ENCODE measurements at regions not wholly inside any gene's neighbourhood (a gene's known extent, or its start where the extent isn't known, plus 50 kb on each side); places are given as distances from the start of the nearest gene placed in this dataset.
A peak's percentile ranks its signal among the peaks of the same experiment; 100 is the strongest.

DNA sequence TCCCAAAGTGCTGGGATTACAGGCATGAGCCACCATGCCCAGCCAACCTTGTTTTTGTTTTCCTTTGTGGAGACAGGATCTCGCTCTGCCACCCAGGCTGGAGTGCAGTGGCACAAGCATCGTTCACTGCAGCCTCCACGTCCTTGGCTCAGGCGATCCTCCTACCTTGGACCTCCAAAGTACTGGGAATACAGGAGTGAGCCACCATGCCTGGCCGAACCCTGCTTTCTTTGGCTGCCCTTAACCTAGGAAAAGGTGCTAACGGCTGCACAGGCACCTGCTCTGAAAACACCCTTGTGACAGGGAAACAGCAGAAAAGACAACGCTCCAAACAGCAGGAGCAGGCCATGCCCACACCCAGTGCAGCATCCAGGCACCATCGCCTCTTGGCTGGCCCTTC is 71.9 kb downstream of the OAT start:
- no peak for DNase-seq (ENCODE audit: low spot score)

- DNase-seq (ENCODE audit: low spot score): no peak
These were observed 73.2 kb downstream of the OAT start for GRCh38 chr10:124345521-124345920.

DNA sequence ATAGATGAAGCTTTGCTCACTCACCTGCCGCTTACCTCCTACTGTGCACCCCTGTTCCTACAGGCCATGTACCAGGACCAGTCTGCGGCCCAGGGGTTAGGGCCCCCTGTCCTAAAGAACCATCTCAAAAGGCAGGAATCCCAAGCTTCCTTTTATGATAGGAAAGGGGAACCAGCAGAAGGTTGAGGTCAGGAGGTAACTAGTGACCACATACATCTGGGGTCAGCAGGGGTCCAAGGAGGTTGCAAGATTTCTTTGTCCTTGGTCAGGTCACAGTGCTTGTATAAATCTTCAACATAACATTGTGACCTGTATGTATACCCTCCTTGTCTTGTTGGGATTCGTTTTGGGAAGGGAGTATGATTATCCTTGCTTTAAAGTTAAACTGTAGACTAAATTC is 73.8 kb downstream of the OAT start:
- no peak for DNase-seq (ENCODE audit: low spot score)

GRCh38 chr10:124344266-124344590 is 74.5 kb downstream of the OAT start:
- no peak for DNase-seq (ENCODE audit: low spot score)

DNA sequence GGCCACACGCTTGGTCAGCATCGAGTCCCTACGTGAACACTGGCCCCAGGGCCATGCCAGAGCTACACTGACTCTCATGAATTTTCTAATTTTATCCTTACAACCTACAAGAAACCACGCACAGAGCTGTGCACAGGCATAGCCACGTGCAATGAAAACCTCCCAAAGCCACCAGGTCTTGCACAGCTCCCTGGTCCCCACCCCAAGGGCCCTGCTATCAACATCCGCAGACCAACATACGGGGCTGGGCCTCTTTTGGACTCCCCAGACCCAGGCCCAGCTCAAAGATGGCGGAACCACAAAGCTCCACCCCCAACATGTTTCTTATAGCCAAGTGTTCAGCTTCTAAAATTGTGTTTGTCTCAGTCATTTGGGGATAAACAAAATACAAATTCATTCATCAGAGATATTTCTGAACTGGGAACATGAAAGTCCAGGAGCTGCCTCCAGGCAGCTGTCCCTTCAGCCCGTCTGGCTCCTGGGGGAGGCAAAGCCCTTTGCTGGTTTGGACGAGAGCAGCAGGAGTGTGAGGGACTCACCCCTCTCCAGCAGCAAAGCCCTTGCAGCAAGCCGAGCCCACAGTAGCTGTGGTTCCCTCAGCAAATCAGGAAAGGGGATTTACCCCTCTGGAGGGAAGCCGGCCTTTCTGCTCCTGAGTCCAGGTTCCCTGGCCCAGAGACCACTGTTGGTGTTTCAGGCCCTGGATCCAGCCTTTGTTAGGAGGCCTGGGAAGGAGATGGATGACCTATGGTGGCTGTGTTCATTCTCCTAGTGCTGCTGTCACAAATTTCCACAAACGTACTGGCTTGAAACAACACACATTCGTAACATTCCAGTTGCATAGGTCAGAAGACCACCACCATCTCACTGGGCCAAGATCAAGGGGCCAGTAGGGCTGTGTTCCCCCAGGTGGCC is 75.1 kb downstream of the OAT start:
- no peak for DNase-seq (ENCODE audit: low spot score)

DNA sequence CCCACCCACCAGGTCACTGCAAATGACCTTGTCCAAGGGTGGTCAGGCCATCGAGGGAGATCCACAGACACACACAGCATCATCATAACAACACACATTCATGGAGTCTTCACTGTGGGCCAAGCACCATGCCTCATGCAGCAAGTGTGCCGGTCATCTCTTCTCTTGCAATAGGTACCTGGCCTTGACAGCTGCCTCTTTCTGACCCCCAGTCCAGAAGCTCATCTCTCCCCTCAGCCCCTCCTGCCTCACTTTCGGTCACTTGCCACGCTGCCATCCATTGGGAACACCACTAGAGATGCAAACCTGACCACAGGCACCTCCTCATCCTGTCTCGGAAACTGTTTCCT is 75.9 kb downstream of the OAT start:
- no peak for DNase-seq (ENCODE audit: low spot score)

DNA sequence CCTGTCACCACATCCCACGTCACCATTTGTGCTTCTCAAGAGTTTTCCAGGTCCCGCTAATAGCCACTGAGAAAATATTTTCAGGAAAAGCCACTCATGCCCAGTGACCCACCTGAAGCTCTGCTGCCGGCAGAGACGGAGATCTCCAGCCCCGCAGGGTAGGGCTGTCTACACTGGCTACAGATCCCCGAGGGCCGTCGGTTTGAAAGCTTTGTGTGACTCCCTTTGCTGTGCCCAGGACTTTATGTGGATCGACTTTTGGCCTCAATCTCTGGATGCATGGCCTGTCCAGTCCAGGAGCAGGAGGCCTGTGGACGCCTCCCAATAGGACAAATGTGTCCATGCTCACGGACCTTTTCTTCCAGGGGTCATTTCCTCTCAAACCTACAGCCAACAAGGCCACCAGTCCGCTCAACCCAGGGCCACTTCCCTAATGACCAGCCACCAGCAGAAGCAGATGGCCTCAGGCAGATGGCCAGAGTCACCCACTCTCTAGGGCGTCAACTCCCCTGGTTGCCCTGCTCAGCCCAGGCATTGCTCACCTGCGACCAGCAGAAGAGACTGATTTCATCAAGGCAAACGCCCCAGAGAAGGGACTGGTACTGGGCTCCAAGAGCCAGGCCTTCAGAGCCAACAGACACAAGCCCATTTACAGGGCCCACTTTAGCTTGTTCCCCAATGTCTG is 76.4 kb downstream of the OAT start:
- DNase-seq (ENCODE audit: low spot score): no peak

DNA sequence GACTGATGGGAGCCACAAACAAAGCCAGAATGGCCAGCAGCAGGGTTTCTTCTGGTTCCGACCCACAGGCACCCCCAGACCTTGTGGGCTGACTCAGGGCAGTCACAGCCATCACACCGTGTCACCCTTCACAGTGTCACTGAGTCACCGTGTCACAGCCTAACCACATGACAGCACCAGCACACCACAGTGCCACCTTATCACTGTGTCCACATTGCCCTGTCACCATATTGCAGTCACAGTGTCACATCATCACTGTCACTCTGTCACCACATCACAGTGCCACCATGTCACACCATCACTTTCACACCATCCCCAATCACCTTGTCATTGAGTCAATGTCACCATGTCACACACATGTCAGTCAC is 77.0 kb downstream of the OAT start:
- DNase-seq (ENCODE audit: low spot score): no peak

DNA sequence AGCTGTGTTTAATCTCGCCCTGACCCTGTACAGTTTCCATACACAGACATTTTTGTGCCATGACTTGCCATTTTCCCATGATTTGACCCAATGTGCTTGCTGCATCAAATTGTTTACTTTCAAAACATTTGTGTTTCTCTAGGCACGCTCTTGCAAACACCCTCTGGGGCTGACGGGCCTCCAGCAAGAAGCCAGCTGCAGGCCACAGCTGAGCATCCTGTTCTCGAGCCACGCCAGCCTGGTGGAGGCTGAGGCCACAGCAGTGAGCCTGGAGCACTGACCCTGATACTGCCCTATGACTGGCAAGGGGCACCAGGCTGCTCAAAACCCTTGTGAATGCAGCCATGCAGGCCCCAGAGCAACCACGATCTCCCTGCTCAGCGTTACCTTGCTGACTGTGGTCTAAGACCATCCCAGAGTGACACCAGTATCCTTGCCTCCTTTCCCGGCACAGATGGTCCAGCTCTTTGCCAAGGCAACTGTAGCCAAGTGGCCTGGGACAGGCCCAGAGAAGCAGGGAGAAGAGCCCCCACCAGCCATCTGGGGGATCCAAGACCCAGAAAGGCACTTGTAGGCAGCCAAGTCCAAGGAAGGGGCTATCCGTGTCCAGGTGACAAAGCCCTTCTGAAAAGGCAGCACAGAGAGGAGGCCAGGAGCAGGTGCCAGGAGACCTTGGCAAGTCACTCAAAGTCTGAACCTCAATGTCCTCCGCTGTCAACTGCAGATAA is 78.5 kb downstream of the OAT start:
- peak; percentile 91 for DNase-seq (ENCODE audit: low spot score)

DNA sequence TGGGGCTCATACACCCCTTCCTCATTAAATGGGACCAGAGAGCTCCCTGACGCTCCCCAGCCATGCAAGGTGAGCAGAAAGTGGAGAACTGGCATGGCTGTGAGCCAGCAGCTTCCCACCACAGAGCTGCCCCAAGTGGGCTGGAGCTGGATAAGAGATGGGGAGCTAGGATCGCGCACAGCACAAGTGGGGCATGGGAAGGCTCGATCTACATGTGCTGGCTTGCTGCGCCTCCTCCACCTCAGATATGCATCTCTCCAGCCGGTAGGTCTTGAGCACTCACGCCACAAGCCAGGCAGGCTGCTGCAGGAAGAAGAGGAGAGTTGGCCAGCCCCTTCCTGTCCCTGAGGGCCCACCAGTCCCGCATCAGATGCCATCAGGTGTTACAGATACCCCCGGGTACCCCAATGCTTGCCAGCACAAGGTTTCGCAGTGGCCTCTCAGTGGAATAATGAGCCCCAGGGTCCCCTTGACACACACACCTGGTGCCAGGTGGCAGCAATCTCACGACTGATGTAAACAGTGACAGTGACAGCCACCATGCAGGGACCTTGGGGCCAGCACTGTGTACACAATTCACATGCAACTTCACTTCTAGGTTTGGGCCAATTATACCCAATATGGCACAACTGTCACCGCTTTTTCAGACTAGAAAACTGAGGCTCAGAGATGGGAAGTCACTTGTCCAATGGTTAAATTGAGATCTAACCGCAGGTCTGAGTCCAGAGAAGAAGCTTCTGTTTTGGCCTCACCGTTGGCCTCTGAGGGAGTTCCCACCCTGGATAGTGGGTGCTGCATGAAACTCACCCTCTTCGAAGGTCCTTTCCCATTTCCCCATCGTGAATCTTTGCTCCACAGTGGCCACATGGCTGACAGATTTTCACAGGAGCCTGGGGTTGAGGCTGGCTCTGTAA is 79.3 kb downstream of the OAT start:
- DNase-seq (ENCODE audit: low spot score): no peak

DNA sequence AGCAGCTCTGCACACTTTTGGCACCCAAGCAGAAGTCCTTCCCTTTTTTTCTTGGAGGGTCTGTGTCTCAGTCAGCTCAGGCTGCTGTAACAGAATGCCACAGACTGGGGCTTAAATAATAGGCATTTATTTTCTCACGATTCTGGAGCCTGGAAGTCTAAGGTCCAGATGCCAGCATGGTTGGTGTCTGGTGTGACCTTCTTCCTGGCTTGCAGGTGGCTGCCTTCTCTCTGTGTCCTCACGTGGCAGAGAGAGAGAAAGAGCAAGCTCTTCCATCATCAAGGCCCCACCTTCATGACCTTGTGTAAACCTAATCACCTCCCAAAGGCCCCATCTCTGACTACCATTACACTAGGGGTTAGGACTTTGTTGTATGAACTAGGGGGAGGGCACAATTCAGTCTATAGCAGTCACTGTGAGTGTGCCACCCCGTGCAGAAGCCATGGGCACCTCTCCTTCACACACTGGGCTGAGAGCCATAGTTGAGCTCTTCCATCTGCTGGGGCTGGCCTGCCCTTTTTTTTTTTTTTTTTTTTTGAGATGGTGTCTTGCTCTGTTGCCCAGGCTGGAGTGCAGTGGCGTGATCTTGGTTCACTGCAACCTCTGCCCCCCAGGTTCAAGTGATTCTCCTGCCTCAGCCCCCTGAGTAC is 80.3 kb downstream of the OAT start:
- DNase-seq (ENCODE audit: low spot score): no peak

DNA sequence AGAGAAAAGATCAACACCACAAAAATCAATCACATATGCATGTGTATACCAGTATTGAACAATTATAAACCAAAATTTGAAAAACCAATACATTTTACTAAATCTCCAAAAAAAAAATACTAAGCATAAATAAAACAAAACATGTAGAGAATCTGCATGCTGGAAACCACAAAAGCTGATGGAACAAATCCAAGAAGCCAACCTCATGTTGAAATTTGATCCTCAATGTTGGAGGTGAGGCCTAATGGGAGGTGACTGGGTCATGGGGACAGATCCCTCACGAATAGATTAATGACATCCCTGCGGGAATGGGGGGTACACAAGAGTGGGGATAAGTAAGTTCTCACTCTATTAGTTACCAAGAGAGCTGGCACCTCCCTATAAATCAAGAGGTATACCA is 82.5 kb downstream of the OAT start:
- DNase-seq (ENCODE audit: low spot score): no peak

DNA sequence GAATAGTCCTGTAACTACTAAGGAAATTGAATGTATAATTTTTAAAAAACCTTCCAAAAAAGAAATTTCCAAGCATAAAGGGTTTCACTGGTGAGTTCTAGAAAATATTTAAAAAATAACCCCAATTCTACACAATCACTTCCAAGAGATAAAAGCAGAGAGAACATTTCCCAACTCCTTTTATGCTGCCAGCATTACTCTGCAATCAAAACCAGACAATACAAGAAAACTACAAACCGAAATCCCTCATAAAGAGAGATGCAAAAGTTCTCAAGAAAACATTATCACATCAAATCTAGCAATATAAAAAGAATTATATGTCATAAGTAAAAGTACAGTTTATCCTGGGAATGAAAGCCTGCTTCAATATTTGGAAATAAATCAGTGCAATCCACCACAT is 84.8 kb downstream of the OAT start:
- no peak for DNase-seq (ENCODE audit: low spot score)

GRCh38 chr10:124332426-124332825 is 86.3 kb downstream of the OAT start:
- peak; percentile 62 for DNase-seq (ENCODE audit: low spot score)

GRCh38 chr10:124329941-124330340 is 88.8 kb downstream of the OAT start:
- no peak for DNase-seq (ENCODE audit: low spot score)

GRCh38 chr10:124329362-124329761 is 89.4 kb downstream of the OAT start:
- DNase-seq (ENCODE audit: low spot score): no peak

DNA sequence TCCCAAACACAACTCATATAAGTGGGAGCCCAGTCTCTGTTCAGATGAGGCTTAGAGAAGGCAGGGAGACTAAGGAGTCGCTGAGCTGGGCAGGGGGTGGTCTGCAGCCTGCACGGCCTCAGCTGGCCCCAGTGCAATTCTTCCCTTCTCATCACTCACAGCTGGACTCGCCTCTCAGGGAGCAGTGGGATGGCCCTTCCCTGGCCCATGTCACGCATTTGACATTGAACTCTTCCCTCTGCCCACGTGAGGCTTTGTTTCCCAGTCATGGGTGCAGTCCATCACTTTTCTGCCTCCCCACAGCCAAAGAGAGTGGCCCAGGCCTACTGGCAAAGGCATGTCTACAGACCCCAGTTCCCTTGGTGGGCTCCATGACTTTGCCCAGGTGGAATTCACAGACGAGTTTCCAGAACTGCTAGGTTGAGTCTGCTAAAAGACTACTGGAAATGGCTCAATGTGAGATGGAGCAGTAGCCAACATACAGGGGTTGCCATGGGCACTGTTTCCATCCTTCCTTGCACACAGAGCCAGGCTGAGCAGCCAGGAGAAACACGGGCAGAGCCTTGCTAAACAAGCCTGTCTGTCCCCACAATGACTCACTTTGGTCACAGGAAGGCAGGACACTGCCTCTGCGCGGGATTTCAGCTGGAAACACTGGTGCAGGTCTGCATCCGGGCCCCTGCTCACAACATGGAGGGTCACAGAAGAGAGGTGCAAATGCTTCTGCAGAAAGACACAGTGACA is 90.1 kb downstream of the OAT start:
- DNase-seq (ENCODE audit: low spot score): no peak

DNA sequence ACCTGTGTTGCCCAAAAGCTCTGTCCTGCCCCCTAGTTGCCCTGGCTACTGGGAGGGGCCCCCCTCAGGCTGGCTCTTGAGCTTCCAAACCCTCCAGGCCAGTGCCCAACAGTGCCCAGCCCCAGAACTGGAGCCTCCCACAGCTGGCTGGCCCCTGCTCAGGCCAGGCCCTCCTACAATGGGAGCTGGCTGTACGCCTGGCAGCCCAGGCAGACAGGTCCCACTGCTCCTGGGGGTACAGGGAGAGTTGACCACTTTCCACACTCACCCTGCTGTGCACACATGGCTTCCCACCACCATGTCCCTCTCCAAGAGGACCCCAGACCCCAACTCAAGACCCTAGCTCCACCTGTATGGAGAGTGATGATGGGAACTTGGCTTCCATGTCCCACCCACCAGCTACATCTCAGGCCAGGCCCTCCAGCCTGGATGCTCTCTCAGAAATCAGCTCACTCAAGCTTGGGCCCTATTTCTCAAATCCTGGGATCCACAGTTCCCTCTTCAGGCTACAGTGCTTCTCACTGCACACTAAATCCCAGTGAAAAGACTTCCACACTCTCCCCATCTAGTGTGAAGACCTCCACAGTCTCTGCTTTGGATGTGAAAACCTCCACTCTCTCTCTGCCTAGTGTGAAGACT is 92.6 kb downstream of the OAT start:
- no peak for DNase-seq (ENCODE audit: low spot score)

- DNase-seq (ENCODE audit: low spot score): no peak
These were observed 93.1 kb downstream of the OAT start for GRCh38 chr10:124325633-124325914.

- no peak for DNase-seq (ENCODE audit: low spot score)
These were observed 93.7 kb downstream of the OAT start for GRCh38 chr10:124324856-124325632.
